D721Med (cell line): ENCODE measurements at regions not wholly inside any gene's neighbourhood (a gene's known extent, or its start where the extent isn't known, plus 50 kb on each side); places are given as distances from the start of the nearest gene placed in this dataset.

Source experiments
- DNase-seq: peaks from one replicate; pipeline ENCODE4 v3.0.0; 2011; ENCODE audit warnings: low spot score; ENCODE audit not compliant: insufficient read length
- FAIRE-seq: peaks from 2 replicates; lab custom pipeline; 2011; peaks lifted over from hg19 to GRCh38; lab: Jason Lieb, UNC
- TF ChIP-seq, protein P1 (sequence below): IDR thresholded peaks from 2 replicates; pipeline ENCODE4 v1.5.1; 2012; ENCODE audit warnings: mild to moderate bottlenecking, control low read depth; ENCODE audit not compliant: insufficient read depth; ENCODE audit errors: missing control alignments

DNA sequence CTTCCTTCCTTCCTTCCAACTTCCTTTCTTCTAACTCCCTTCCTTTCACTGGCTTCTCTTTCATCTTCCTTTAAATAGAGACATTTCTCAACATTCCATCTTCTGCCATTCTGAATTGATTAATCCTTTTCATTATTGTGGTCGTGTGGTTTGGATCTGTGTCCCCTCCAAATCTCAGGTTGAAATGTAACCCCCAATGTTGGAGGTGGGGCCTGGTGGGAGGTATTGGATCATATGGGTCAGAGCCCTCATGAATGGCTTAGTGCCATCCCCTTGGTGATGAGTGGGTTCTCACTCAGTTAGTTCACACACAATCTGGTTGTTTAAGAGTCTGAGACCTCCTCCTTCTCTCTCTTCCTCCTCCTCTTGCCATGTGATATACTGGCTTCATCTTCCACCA is 130.9 kb upstream of the SV2C start:
- TF ChIP-seq, protein P1, sequence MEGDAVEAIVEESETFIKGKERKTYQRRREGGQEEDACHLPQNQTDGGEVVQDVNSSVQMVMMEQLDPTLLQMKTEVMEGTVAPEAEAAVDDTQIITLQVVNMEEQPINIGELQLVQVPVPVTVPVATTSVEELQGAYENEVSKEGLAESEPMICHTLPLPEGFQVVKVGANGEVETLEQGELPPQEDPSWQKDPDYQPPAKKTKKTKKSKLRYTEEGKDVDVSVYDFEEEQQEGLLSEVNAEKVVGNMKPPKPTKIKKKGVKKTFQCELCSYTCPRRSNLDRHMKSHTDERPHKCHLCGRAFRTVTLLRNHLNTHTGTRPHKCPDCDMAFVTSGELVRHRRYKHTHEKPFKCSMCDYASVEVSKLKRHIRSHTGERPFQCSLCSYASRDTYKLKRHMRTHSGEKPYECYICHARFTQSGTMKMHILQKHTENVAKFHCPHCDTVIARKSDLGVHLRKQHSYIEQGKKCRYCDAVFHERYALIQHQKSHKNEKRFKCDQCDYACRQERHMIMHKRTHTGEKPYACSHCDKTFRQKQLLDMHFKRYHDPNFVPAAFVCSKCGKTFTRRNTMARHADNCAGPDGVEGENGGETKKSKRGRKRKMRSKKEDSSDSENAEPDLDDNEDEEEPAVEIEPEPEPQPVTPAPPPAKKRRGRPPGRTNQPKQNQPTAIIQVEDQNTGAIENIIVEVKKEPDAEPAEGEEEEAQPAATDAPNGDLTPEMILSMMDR: no peak
- DNase-seq (no peak), FAIRE-seq (no peak)

DNA sequence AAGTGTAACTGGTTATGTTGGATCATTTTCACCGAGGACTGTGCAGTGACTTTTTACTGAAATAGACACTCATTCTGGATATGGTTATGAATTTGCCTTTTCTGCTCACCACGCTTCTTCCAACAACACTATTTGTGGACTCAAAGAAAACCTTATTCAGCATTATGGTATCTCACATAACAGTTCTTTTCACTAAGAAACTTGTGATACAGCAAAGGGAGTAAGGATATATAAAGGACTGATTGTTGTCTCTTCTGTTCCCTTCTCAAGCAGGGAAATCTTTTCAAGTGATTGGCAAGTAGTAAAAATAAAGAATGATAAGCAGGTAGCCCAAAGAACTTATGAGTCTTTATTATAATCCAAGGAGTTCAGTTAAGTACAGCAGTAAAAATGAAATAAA is 131.5 kb upstream of the SV2C start:
- TF ChIP-seq, protein P1: no peak
- DNase-seq (no peak), FAIRE-seq (no peak)

DNA sequence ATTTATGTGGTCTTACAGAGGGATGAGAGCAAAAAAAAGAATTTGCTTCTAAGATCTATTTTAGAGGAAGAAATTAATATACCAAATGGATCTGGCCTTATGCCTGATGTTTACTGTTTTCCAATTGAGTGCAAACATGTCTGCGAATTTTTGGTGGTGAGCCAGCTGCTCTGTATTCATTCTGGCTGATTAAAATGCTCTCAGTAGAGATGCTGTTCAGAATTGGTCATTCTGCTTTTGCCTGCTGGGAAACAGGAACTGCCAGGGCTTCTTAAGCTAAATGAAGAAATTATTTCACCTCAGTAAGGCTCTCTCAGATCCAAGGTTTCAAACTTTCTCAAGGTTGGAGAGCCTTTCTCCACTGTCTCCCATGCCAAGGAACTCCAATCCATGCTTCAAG is 132.0 kb upstream of the SV2C start:
- FAIRE-seq (no peak), DNase-seq (no peak)
- TF ChIP-seq, protein P1: no peak

DNA sequence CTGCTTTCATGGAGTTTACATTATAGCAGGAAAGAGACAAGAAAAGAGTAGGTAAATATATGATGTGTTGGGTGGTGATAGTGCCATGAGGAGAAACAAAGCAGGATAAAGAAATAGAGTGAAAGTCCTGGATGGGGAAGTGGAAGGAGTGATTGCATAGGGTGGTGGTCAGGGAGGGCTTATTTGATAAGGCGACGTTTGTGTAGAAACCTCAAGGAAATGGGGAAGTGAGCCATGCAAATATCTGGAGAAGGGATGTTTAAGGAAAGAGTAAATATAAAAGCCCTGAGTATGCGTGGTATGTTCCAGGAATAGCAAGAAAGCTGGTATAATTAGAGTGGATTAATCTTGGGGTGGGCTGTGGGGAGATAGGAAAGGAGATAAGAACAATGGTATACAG is 134.7 kb upstream of the SV2C start:
- TF ChIP-seq, protein P1: no peak
- FAIRE-seq (no peak), DNase-seq (no peak)

DNA sequence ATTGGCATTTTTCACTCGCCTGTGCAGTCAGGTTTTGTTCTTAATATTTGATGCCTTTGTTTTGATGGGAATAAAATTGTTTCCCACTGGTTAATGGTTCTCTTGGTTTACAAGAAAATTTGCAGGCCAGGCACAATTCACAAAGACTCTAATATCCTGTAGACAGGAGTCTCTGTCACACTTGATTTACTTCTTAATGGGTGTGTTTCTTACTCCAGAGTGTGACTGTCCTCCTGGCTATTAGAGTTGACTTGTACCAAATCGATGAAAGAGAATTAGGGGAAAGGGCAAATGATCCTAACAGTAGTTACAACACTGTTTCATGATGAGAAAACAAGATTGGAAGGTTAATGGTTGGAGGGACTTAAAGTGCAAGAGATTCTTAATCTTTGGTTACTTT is 142.8 kb upstream of the SV2C start:
- no peak for DNase-seq
- TF ChIP-seq, protein P1: no peak
- no peak for FAIRE-seq

DNA sequence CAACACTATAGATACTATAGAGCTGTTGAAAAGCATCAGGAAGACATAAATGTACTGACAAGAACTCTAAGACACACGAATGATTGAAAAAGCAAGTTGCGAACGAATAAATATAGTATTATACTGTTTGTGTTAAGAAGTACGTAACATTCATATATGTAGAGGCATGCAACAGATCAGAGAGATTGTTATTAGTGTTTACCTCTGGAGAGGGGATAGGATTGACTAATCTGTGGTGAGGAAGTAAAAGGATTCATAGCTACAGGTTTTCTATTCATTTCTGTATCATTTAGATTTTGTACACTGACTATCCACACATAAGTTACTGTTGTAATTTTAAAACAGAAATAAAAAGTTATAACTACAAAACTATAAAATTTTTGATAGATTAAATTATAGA is 147.6 kb upstream of the SV2C start:
- no peak for FAIRE-seq
- TF ChIP-seq, protein P1: no peak
- no peak for DNase-seq

DNA sequence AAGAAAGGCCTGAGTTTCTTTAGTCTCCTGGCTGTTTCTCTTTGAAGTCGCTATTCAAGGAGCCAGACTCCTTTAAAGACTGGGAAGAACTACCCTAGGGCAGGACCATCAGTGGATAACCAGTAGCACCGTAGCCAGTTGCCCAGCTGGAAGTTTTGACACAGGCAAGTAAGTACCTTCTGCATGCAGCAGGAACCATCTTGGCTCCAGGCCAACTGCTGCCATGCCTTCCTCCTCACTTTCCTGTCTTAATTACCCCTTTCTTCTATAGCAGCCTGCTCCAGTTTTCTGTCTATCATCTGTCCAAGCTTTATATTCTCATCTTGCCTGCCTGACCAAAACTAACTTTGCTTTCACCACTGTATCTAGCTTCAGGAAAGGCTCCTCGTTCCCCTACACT is 149.7 kb upstream of the SV2C start:
- TF ChIP-seq, protein P1: no peak
- FAIRE-seq (no peak), DNase-seq (no peak)
